ENCODE measurements at regions not wholly inside any gene's neighbourhood (a gene's known extent, or its start where the extent isn't known, plus 50 kb on each side); places are given as distances from the start of the nearest gene placed in this dataset.
"Not testable (repeated sequence)": the region's sequence is repeated elsewhere in the genome, so short reads cannot be mapped to it uniquely, and the experiment has no call there.

DNA sequence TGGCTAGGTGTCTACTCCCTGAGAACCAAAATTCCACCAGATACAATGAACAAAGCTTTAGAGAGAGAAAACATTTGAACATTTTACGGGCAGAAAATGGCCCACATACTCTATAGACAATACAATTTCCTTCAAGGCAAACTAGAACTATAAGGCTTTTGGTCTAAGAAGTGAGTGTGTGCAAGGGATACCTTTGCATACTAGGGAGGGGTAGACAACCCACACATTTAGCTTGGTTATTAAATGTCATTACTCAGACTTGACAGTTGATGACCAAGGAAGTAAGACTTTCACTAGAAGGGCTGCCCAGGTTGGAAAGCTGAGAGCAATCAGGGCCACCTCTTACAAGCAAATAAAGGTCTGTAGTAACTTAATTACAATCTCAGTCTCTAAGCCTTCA, 64.0 kb upstream of the PLEKHM1 start:
- not testable (repeated sequence) for FAIRE-seq

DNA sequence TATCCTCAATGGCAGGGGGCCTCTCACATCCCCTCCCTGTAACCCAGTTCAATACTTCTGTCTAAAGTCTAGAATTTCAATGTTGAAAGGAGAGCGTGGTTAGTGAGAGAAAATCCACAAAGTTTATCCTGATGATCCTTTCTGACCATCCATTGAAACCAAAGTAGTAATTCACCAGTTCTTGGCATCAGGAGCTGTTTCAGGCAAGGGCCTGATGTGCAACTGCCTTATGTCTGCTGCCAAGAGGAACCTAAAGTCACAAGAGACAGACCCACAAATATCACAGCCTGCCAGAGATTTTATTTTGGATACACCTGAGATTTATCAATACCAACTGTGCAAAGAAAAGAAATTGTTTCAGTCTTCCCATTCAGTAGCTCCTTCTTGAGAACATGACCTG, 68.3 kb upstream of the PLEKHM1 start:
- not testable (repeated sequence) for DNase-seq (ENCODE audit: insufficient read length, low spot score); FAIRE-seq

More for the DNA sequence above, 64.0 kb upstream of the PLEKHM1 start:
- not testable (repeated sequence) for DNase-seq (ENCODE audit: insufficient read length, low spot score)

DNA sequence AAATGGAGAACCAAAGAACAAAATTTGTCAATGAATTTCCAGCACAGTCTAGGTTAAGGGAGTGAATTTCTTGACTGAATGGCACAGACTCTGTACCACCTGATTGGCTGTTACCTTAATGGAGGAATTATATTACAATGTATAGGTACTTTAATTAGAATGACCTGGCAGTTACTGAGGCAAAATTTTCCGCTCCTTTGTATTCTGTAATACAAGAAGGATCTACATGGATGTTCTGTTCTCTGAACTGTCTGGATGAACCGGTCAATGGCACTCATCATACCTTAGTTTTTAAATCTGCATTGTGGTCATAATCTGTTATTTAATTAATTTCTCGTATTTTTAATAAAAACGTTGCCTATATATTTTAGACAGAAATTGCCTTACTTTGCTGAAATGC, 72.3 kb upstream of the PLEKHM1 start:
- FAIRE-seq; DNase-seq (ENCODE audit: insufficient read length, low spot score): not testable (repeated sequence)

GRCh38 chr17:45563283-45563682, 72.8 kb upstream of the PLEKHM1 start:
- DNase-seq (ENCODE audit: insufficient read length, low spot score); FAIRE-seq: not testable (repeated sequence)

- DNase-seq (ENCODE audit: insufficient read length, low spot score); FAIRE-seq: not testable (repeated sequence)
Observed at GRCh38 chr17:45568275-45568674, 77.8 kb upstream of the PLEKHM1 start.

- DNase-seq (ENCODE audit: insufficient read length, low spot score); FAIRE-seq: not testable (repeated sequence)
Observed at GRCh38 chr17:45573326-45573725, 82.8 kb upstream of the PLEKHM1 start.

DNA sequence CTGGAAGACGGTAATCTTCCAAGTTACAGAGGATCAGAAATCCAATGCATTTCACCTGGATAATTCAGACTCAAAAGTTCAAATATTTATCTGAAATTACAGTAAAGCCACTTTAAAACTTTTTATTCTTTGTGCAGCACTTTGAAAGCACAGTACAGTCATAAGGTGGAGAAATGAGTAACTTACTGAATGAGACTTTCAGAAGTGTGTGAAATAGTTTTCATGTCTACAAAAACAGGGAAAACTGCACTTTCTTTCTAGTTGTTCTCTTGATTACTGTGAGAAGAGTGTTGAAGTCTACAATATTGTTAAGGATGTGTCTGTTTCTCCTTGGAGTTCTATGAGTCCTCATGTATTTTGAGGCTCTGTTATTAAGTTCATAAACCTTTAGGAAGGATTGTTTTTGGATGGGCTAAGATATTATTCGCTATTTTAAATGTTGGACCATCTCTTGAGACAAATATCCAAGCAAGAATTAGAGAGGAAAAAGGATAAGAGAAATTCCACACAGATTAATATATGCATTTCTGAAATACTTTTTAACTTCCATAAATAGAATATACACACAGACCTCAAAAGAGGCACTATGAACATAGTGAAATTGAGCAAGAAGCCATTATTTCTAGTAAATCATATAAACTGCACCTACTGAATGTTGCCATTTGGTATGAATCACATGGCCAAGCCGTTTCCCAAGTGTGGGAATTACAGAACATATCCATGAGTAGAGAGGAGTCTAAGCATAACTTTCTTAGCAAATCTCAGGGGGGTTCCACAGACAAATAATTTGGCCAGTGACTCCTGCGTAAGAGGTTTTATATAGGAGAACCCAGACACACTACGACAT, 83.6 kb upstream of the PLEKHM1 start:
- FAIRE-seq = no peak

DNA sequence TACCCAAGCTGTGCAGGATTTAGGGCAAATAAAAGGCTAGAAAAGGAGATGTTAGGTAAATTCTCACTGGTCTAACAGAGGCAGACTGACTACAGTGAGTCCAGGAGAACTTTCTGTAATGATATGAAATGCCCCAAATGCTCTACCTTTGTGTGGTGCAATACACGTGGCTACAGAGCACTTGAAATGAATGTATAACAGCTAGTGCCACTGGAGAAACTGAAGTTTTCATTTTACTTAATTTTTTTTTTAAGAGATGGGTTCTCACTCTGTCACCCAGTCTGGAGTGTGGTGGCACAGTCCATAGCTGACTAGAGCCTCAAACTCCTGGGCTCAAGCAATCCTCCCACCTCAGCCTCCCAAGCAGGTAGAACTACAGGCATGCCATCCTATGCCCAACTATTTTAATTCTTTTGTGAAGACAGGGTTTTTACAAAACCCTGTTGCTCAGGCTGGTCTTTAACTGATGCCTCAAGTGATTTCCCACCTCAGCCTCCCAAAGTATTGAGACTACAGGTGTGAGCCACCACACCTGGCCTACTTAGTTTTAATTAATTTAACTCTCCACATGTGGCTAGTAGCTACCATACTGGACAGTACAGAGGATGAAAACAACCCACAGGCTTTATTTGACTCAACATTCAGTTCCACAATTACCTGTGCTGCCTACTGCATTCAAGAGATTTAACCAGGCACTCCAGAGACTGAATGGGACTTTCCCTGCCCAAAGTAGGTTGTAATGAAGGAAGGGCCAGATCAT, 84.8 kb upstream of the PLEKHM1 start:
- no peak for FAIRE-seq
- DNase-seq (ENCODE audit: insufficient read length, low spot score) = no peak

More for the DNA sequence above, 83.6 kb upstream of the PLEKHM1 start:
- DNase-seq (ENCODE audit: insufficient read length, low spot score) = no peak

DNA sequence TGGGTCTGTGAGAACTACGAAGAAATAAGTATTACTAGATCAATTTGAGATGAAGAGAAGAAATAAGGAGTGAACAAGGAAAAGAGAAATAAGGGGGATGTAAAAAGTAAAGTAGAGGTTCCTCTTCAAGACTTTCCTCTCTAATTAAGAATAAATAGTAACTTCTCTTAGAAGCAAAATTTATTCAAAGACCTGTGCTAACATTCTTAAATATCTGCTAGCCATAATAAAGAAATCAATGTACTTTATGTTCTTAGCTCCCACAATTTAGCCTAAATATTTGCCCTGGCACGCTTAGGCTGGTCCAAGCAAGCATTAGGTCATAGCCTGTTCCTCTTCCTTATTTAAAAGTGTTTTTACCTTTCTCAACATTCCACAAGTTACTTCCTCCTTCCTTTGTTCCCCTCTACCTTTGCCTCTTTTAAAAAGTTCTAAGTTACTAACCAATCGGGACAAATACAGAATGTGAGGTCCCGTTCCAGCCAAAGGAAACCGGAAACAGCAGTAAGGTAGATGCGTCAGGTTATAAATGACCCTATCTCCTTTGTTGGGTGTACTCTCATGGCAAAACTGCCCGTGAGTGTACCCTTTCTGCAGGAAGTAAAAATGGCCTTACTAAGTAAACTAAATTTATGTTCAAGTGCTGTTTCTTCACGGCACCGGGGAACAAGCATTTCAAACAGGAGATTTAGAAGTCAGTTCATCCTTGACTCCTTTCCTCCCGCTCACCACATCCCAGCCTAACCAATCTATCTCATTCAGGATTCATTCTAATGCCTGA, 86.2 kb upstream of the PLEKHM1 start:
- not testable (repeated sequence) for DNase-seq (ENCODE audit: insufficient read length, low spot score); FAIRE-seq

GRCh38 chr17:45577571-45578279, 87.2 kb upstream of the PLEKHM1 start:
- DNase-seq (ENCODE audit: insufficient read length, low spot score) (no peak), FAIRE-seq (no peak)

- FAIRE-seq = peak; percentile 72
- no peak for DNase-seq (ENCODE audit: insufficient read length, low spot score)
Observed at GRCh38 chr17:45578516-45579455, 88.3 kb upstream of the PLEKHM1 start.

DNA sequence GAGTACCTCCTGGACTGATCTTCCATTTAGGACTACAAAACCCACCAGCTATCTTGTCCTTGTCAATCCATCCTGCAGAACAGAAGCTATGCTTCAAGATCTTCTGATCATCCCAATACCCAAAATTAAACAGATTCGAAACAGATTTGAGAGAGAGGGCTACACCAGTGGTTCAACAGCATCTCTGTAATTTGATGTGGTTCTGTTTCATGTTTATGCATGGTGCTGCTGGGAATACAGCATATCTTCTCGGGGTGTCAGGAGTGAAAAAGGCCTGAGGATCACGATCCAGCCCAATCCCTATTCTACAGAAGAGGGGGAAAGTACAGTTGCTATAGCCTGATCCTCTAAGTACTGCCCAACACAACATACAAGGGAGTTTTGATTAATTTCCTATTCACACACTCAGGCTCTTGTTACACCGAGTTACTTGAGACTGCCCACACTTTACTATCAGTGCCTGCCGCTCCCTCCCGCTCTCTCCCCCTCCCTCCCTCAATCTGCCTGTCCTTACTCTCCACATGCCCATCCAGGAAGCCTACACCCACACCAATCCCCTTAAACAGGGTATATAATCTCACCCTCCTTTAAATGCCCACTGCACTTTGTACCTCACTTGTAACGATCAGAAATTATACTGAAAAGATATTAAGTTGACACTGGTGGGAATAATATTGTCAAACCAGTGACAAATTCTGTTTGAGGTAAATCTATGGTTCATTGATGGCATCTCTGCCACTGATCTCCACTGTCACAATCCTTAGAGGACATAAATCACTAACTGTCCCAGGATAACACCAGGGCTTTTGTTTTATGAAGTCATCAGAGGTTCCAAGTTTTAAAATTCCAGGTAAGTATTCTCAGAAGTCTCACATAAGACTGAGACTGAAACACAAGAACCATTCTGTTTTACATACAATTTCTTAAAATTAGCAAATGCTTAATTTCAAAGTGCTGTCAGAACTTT, 89.3 kb upstream of the PLEKHM1 start:
- no peak for DNase-seq (ENCODE audit: insufficient read length, low spot score)
- FAIRE-seq = peak; percentile 4

DNA sequence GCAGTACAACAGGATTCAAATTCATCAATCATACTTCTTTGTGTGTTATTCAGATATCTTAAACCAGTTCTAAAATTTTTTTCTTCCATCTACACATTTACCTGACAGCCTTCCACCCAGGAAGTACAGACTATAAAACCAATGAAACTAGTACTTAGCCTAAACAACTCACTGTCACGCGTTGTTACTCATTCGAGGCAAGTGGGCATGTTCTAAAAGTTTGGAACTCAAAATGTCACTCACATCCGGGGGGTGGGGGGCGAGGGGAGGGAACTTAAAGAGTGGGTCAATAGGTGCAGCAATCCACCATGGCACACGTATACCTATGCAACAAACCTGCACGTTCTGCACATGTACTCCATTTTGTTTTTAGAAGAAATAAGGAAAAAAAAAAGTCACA, 90.4 kb upstream of the PLEKHM1 start:
- FAIRE-seq (no peak), DNase-seq (ENCODE audit: insufficient read length, low spot score) (no peak)

DNA sequence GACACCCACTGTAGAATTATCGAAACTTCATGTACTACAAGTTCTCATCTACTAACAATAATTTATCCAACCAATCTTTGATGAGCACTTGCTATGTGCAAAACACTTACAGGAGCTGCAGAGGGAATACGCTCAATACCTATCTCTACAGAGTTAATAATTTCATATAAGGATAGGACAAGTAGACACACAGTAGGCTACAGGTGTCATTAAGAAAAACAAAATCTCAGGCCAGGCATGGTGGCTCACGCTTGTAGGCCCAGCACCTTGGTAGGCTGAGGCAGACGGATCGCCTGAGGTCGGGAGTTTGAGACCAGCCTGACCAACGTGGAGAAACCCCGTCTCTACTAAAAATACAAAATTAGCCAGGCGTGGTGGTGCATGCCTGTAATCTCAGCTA, 91.3 kb upstream of the PLEKHM1 start:
- DNase-seq (ENCODE audit: insufficient read length, low spot score) = no peak
- no peak for FAIRE-seq

DNA sequence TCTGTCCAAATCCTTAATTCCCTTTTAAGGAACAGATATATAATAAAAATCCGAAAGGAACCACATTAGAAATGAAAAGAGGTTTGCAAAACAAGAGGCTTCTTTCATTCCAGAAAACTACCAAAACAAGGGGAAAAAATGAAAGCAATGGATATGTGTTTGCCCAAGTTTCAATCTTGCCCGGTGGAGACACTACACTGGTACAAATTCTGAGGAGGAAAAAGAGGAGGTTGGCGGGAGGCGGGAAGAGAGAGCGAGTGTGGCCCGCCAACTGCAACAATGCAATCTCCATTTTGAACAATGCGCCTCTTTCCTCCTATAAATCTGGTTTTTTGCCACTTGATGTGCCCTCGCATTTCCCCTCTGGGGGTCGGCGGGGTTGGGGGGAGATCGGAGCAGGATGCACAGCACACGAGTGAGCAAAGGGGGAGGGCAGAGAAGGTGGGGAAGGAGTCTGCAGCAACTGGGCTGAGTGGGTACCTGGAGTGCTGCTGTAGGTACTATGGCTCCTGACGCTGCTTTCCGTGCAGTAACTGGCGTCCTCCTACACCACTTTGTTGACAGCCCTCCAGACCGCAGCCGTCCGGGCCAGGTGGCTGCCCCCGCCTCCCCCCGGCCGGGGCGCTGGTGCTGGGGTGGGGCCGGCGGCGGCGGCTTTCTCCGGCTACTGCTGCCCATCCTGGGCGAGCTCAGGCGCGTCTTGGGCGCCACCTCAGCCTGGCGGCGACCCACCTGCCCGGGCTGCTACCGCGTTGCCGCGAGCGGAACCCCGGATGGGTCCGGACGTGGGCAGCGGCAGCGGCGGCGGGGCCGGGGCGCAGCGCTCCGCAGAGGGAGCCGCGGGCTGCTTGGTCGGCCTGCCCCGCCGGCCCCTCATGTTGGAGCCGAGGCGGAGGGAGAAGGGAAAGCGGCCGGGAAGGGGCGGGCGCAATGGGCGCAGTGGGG, 93.8 kb upstream of the PLEKHM1 start:
- DNase-seq (ENCODE audit: insufficient read length, low spot score) (peak; percentile 74), FAIRE-seq (peak; percentile 42)

- FAIRE-seq (peak; percentile 86), DNase-seq (ENCODE audit: insufficient read length, low spot score) (peak; percentile 70)
Observed at GRCh38 chr17:45585037-45585733, 94.7 kb upstream of the PLEKHM1 start.
